ENCODE measurements at regions not wholly inside any gene's neighbourhood (a gene's known extent, or its start where the extent isn't known, plus 50 kb on each side); places are given as distances from the start of the nearest gene placed in this dataset.

DNA sequence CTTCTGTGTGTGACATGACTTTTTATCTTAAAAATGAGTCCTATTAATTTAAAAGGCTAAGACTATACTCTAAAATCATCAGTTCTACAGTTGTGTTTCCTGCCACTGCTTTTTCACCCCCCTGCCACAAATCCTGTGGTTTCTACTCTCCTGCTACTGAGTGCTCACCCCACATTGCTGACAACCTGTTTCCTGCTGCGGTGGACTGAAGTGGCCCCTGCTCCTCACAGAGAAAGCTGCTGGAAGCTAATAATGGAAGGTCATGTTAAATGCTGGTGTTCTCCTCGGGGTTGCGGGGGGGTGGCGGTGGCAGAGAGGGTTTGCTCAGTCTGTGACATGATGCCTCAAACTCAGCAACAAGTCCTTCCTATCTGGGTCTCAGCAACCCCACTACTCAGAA lies 113.2 kb upstream of the INHBA start:
- Histone ChIP-seq H3K36me3 (no peaks in the 10 kb centered on the region), H3K27ac (no peak overlapping the region)

GRCh38 chr7:41814888-41815287 lies 112.0 kb upstream of the INHBA start:
- Histone ChIP-seq H3K27me3 (no peaks in the 10 kb centered on the region), H3K4me1 (no peaks in the 10 kb centered on the region), H3K4me3 (no peak overlapping the region), H3K27ac (no peak overlapping the region), H3K36me3 (no peaks in the 10 kb centered on the region), H3K9me3 (no peaks in the 10 kb centered on the region)
- TF ChIP-seq POLR2A (IDR thresholded peaks at IDR 0.05) = no peak
- TF ChIP-seq, protein P1, sequence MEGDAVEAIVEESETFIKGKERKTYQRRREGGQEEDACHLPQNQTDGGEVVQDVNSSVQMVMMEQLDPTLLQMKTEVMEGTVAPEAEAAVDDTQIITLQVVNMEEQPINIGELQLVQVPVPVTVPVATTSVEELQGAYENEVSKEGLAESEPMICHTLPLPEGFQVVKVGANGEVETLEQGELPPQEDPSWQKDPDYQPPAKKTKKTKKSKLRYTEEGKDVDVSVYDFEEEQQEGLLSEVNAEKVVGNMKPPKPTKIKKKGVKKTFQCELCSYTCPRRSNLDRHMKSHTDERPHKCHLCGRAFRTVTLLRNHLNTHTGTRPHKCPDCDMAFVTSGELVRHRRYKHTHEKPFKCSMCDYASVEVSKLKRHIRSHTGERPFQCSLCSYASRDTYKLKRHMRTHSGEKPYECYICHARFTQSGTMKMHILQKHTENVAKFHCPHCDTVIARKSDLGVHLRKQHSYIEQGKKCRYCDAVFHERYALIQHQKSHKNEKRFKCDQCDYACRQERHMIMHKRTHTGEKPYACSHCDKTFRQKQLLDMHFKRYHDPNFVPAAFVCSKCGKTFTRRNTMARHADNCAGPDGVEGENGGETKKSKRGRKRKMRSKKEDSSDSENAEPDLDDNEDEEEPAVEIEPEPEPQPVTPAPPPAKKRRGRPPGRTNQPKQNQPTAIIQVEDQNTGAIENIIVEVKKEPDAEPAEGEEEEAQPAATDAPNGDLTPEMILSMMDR (IDR thresholded peaks at IDR 0.05) = no peak
- no peak for DNase-seq

More for the DNA sequence above, 113.2 kb upstream of the INHBA start:
- DNase-seq = no peak
- Histone ChIP-seq H3K4me3 (no peak overlapping the region), H3K9me3 (no peaks in the 10 kb centered on the region), H3K27me3 (no peaks in the 10 kb centered on the region), H3K4me1 (no peaks in the 10 kb centered on the region)
- TF ChIP-seq POLR2A (IDR thresholded peaks at IDR 0.05) = no peak
- TF ChIP-seq, protein P1 (IDR thresholded peaks at IDR 0.05) = no peak

- Histone ChIP-seq H3K4me3 (no peak overlapping the region), H3K27ac (no peak overlapping the region), H3K36me3 (no peaks in the 10 kb centered on the region), H3K4me1 (no peaks in the 10 kb centered on the region), H3K27me3 (no peaks in the 10 kb centered on the region), H3K9me3 (no peaks in the 10 kb centered on the region)
- no peak for TF ChIP-seq POLR2A (IDR thresholded peaks at IDR 0.05)
- TF ChIP-seq, protein P1 (IDR thresholded peaks at IDR 0.05) = no peak
- DNase-seq = no peak
These were observed 110.4 kb upstream of the INHBA start for GRCh38 chr7:41813286-41813685.

GRCh38 chr7:41811941-41812340 lies 109.1 kb upstream of the INHBA start:
- H3K27me3 ChIP-seq = no peaks in the 10 kb centered on the region
- no peak for TF ChIP-seq POLR2A (IDR thresholded peaks at IDR 0.05)
- TF ChIP-seq, protein P1 (IDR thresholded peaks at IDR 0.05) = no peak
- H3K36me3 ChIP-seq = no peaks in the 10 kb centered on the region
- no peak overlapping the region for H3K4me3 ChIP-seq
- H3K27ac ChIP-seq = no peak overlapping the region
- no peaks in the 10 kb centered on the region for H3K4me1 ChIP-seq
- no peaks in the 10 kb centered on the region for H3K9me3 ChIP-seq
- DNase-seq = no peak

- Histone ChIP-seq H3K27ac (no peak overlapping the region), H3K9me3 (no peaks in the 10 kb centered on the region), H3K36me3 (no peaks in the 10 kb centered on the region), H3K4me3 (no peak overlapping the region), H3K27me3 (no peaks in the 10 kb centered on the region), H3K4me1 (no peaks in the 10 kb centered on the region)
- TF ChIP-seq POLR2A (IDR thresholded peaks at IDR 0.05) = no peak
- TF ChIP-seq, protein P1 (IDR thresholded peaks at IDR 0.05) = no peak
- DNase-seq = no peak
These were observed 107.2 kb upstream of the INHBA start for GRCh38 chr7:41809940-41810576.

DNA sequence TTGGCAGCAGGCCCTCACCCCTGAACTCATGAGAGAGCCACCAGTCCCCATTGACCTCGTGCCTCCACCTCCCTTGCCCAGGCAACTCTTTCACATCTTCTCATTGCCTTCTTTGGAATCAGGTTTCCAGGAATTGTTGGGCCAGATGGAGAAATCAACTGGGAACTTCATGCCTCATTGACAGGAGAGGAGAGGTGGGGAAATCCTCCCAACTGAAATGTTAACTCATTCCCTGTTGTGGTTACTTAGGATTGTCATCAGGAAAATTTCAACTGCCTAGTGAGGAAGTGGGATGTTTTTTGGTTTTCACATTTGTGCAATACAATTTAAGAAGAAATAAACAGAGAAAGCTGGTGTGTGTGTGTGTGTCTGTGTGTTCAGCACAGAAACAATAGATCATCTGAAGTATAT lies 106.6 kb upstream of the INHBA start:
- H3K27me3 ChIP-seq = no peaks in the 10 kb centered on the region
- H3K9me3 ChIP-seq = no peaks in the 10 kb centered on the region
- H3K36me3 ChIP-seq = no peaks in the 10 kb centered on the region
- no peak overlapping the region for H3K27ac ChIP-seq
- H3K4me1 ChIP-seq = no peaks in the 10 kb centered on the region
- DNase-seq = no peak
- no peak overlapping the region for H3K4me3 ChIP-seq
- TF ChIP-seq POLR2A (IDR thresholded peaks at IDR 0.05) = no peak
- TF ChIP-seq, protein P1 (IDR thresholded peaks at IDR 0.05) = no peak

Data from Peyer's patch (tissue), 4 donors.